ENCODE measurements at regions not wholly inside any gene's neighbourhood (a gene's known extent, or its start where the extent isn't known, plus 50 kb on each side); places are given as distances from the start of the nearest gene placed in this dataset.
"Not testable (repeated sequence)": the region's sequence is repeated elsewhere in the genome, so short reads cannot be mapped to it uniquely, and the experiment has no call there.

DNA sequence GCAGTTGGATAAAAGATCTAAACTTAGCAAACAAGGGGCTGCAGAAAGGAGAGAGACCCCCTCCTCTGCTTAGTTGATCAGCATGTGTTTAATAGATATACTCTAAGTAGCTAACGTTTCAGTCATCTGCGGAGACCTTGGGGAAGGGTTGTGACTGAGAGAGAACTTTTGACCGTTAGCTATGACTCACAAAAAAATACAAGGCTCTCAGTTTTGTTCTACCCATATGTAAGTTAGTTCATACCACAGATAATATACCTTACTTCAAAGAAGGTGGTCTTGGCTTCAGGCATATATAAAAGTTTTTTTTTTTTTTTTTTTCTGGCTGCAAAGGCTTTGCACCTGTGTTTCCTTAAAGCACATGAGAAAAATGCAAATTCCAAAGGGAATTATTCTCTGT lies 258.9 kb downstream of the GJA1 start:
- DNase-seq (ENCODE audit: low spot score), result no peak

DNA sequence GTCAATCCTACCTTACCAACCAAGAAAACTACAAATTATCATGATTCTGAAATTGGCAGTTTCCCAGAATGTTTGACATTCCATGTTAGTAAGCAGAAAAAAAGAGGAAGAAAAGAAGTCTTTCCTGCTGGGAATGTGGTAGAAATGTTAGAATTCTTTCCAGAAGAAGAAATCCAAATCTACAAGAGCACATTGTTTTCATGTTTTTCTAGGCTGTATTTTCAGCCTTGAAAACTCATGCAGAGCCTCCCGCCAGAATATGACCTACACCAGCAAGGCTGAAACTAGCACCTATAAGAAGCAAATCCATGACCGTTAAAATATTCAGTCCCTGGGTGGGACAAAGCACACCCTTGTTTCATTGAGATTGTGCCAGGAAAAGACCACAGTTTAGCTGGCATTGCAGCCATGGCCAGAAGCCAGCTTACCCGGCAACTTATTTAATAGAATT lies 259.4 kb downstream of the GJA1 start:
- DNase-seq (ENCODE audit: low spot score), result no peak

DNA sequence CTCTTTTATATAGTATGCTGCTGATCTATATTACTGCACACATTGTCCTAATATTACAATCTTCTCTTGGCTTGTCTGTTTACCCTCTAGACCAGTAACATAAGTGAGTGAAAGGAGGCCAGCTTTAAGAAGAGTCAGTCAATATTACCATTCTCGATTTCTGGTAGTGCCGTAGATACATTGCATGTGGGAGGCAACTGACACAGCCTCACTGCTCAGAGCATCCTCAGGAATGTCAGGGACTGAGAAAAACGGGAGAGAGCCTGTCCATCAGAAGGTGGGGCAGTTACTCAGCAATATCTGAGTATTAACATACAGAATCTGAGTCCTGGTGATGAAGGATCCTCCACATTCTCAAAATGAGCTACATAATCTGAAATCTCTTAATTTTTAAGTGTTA lies 259.9 kb downstream of the GJA1 start:
- DNase-seq (ENCODE audit: low spot score), result no peak

- no peak for DNase-seq (ENCODE audit: low spot score)
Measured at GRCh38 chr6:121697921-121698320, 262.5 kb downstream of the GJA1 start.

- no peak for DNase-seq (ENCODE audit: low spot score)
Measured at GRCh38 chr6:121698617-121699016, 263.2 kb downstream of the GJA1 start.

GRCh38 chr6:121703129-121703528 lies 267.7 kb downstream of the GJA1 start:
- not testable (repeated sequence) for DNase-seq (ENCODE audit: low spot score)

- DNase-seq (ENCODE audit: low spot score), result peak; percentile 8
Measured at GRCh38 chr6:121711472-121711871, 276.0 kb downstream of the GJA1 start.

- no peak for DNase-seq (ENCODE audit: low spot score)
Measured at GRCh38 chr6:121717686-121718085, 282.2 kb downstream of the GJA1 start.

DNA sequence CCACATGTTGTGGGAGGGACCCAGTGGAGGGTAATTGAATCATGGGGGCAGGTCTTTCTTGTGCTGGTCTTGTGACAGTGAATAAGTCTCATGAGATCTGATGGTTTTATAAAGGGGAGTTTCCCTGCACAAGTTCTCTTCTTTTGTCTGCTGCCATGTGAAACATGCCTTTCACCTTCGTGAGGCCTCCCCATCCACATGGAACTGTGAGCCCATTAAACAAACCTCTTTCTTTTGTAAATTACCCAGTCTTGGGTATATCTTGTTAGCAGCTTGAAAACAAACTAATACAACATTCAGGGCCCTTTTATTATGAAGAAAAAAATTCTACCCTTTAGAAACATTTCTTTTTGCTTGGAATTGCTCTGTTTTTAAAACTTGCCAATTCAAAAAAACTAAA lies 285.4 kb downstream of the GJA1 start:
- DNase-seq (ENCODE audit: low spot score), result not testable (repeated sequence)

GRCh38 chr6:121723623-121724022 lies 288.2 kb downstream of the GJA1 start:
- no peak for DNase-seq (ENCODE audit: low spot score)

DNA sequence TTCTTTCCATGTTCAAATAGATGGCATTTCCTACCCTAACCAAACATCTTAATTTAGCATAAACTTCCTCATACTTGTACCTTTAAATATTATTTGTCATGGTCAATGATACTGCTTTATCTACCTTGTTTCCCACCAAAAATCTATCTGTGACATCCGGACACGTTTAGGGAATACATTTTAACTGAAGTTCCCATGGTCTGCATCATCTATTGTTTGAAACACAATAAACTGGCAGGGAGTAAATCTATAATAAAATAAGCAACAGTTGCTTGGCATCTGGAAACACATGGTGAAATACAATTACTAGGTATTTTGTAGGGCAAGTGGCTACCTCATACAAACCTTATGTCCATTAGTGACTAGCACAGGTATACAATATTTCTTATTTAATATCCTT lies 289.1 kb downstream of the GJA1 start:
- DNase-seq (ENCODE audit: low spot score), result no peak

DNA sequence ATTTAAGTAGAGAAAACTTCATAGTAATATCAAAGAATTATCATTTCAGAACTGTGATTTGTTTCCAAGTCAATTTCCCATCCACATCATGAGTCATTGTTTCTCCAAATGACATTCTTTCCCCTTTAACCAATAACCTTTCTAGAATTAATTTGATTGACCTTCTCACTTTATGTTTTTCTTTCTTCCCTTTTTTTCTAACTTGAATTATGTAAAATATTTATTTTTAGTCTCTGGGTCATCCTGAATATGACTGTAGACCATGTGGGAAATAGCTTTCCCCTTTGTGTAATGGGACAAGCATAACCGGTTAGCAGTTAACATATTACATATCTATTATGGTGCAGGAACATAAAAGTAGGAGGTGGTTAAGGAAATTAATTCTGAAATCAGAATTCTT lies 291.1 kb downstream of the GJA1 start:
- DNase-seq (ENCODE audit: low spot score), result no peak

DNA sequence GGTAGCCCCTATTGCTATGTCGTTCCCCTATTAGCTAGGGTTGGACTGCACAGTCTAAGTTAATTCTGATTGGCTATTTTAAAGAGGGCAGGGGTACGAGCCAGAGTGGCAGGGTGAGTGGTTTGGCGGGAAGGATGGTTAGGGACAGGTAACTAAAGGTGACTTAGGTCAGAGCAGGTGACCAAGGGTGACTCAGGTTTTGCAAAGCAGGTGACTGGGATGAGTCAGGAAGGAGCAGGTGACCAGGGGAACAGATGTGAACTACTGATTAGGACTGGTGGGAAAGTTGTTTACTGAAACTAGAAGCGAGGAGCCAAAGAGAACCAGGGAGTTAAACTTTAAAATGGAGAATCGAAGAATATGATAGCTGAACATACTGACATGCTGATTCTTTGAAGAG lies 295.2 kb downstream of the GJA1 start:
- DNase-seq (ENCODE audit: low spot score), result no peak

GRCh38 chr6:121731381-121731780 lies 295.9 kb downstream of the GJA1 start:
- DNase-seq (ENCODE audit: low spot score), result no peak

DNA sequence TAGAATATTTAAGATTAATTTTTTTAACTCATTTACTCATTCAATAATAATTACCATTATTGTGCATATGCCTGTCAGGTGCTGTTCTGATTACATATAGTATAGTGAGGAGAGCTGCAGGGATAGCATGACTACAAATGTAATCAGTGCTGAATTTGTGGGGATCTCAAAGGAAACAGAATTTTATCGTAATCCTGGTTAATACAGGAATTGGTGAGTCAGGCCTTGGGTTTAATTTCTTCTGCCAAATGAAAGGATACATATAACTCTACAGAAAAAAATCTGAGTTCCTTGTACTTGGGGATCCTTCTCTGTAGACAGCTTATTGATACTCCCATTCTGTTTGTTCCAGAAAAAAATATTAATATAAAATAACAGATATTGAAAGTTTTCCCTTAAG lies 297.2 kb downstream of the GJA1 start:
- no peak for DNase-seq (ENCODE audit: low spot score)

GRCh38 chr6:121733234-121733633 lies 297.8 kb downstream of the GJA1 start:
- DNase-seq (ENCODE audit: low spot score), result no peak

DNA sequence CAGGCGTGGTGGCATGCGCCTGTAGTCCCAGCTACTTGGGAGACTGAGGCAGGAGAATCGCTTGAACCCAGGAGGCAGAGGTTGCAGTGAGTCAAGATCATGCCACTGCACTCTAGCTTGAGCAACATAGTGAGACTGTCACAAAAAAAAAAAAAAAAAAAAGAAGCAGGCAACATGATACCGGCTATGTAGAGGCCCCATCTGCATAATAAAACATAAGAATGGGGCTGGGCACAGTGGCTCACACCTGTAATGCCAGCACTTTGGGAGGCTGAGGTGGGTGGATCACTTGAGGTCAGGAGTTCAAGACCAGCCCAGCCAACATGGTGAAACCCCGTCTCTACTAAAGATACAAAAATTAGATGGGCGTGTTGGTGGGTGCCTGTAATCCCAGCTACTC lies 304.7 kb downstream of the GJA1 start:
- not testable (repeated sequence) for DNase-seq (ENCODE audit: low spot score)

DNA sequence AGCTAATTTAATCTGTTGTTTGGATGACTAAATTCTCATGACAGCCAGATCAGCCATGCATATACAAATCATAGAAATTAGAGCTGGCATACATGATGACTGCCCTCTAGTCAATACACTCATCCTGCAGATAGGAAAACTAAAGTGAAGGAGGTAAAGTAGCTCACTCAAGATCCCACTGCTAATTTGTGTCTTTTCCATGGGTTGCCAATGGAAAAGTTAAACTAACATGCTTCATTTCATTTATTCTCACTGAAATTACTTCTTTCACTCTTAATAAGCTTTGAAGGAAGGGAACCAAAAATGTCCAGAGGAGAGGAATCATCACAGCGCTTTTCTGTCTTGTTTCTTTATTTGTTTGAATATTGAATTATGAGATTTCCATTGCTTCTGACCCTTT lies 308.2 kb downstream of the GJA1 start:
- DNase-seq (ENCODE audit: low spot score), result no peak

DNA sequence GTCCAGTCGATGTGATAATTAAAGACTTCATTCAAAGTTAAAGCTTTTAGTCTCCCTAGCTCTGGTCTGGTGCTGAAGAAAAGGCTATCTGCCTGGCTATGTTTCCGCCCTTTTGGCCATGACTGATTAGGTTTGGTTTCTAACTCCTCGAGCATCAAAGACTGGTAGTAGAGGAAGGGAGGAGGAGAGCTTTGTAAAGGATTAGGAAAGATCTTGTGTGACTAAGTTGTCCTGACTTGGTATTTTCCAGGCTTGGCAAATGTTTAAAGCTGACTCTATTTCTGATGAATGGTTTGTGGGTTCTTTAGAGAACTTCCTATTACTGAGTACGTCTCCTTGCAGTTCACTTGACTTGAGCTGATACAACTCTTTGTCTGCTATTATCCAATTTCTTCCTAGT lies 312.9 kb downstream of the GJA1 start:
- DNase-seq (ENCODE audit: low spot score), result no peak

GRCh38 chr6:121748850-121749249 lies 313.4 kb downstream of the GJA1 start:
- DNase-seq (ENCODE audit: low spot score), result no peak

DNA sequence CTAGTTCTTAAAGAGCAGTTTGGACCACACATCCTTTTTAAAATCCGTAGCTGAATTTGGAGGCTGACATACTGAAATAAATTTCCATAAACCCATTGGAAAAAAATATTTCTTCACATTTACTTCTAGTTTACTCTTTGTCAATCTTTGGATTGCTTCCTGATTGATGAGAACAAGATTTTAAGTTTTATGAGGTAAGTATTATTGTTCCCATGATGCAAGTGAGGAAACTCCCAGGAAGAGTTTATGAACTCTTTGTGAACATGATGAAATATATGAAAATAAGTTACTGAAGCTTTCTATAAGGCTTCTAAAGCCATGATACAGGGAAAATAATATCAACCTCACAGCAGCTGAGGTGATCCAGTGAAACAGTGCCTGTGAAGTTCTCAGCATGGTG lies 320.0 kb downstream of the GJA1 start:
- DNase-seq (ENCODE audit: low spot score), result no peak

DNA sequence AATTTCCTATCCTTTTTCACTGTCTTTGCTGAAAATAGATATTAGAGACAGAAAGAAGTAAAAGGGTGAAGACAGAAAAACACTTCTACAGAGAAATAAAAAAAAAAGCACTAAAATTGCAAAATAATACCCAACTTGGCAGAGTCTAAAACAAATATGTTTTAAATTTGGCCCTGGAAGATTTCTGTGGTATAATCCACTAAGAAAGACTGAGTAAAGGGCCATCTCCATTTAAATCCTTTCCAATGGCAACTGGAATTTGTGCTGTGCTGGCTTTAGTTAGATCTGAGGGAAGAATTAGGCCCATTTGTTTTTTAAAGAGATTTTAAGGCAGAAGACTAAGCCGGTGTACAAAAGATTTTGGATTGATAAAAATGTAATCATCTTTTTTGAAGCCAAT lies 321.2 kb downstream of the GJA1 start:
- no peak for DNase-seq (ENCODE audit: low spot score)

GRCh38 chr6:121759370-121759769 lies 323.9 kb downstream of the GJA1 start:
- no peak for DNase-seq (ENCODE audit: low spot score)

GRCh38 chr6:121760191-121760590 lies 324.7 kb downstream of the GJA1 start:
- DNase-seq (ENCODE audit: low spot score), result no peak

GRCh38 chr6:121760745-121761144 lies 325.3 kb downstream of the GJA1 start:
- no peak for DNase-seq (ENCODE audit: low spot score)

Data from iPS-NIHi11 (cell line).